Heart left ventricle (tissue), 13 donors: ENCODE measurements at regions not wholly inside any gene's neighbourhood (a gene's known extent, or its start where the extent isn't known, plus 50 kb on each side); places are given as distances from the start of the nearest gene placed in this dataset.

Experiments
- CTCF ChIP-seq, 12 donors: fragments of 200-600 bp; sonication (generic) in 4 of 12; IDR thresholded peaks; one replicate each; pipeline versions ENCODE4 v1.5.0 to v1.8.0; 2018 to 2022; ENCODE audit warnings: antibody characterized with exemption in 12 of 12, mild to moderate bottlenecking in 5 of 12
- POLR2A ChIP-seq, 2 donors: fragments of 450-650 bp; IDR thresholded peaks; one replicate each; pipeline ENCODE4 v1.6.1; 2017; ENCODE audit warnings: antibody characterized with exemption in 2 of 2, mild to moderate bottlenecking in 2 of 2, moderate library complexity in 2 of 2
- donor health status: ischemic (EF 13 %, LVEDD 7.1; RV severe dilation, severe dysfunction).
- donor health status: DM: no; HTN: yes; CAD: no.
- donor health status: DM: no; HTN: no; CAD: no.
- donor health status: ischemic (EF 25% LVEDD 6.9; RV normal size, moderate dysfunction).
- donor health status: ischemic (EF 25% LVEDD 5.7; RV mildly dilated, moderate dysfunction).
- donor health status: ischemic (EF 35%, LVEDD 5.7; RV mildly dilated, moderate dysfunction).
- donor health status: nonischemic (EF 11% LVEDD 7.7; RV severe dilation, severe dysfunction).
- donor health status: DM: yes; HTN: yes; CAD: no.
- donor health status: PGD.
- donor health status: ischemic (EF 29% LVEDD 5.4; RV normal size, mild dysfunction).
- donor health status: nonischemic (EF 23%, LVEDD 6.1; RV moderate dilation, normal function).

DNA sequence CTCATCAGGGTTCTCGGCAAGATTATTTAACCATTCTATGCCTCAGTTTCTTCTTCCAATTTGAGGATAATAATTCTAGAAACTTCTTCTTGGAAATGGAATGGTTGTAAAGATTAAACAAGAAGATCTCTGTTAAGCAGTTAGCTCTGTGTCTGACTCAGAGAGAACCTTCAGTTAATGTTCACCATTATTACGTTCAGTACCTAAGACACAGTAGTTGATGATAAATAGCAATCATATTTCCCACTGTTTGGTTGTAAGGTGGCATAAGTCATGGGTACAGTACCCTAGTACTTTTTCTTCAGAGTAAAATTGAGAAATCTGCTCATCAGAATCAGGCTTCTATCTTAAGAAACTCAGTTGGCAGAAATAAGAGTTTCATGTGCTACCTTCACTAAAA is 366.5 kb upstream of the BOD1L1 start:
- TF ChIP-seq CTCF (IDR thresholded peaks at IDR 0.05) (no peak), POLR2A (IDR thresholded peaks at IDR 0.05) (no peak)
